MCF 10A (cell line): ENCODE measurements at regions not wholly inside any gene's neighbourhood (a gene's known extent, or its start where the extent isn't known, plus 50 kb on each side); places are given as distances from the start of the nearest gene placed in this dataset.

ENCODE experiments used
- BruUV-seq: library from RNA; stranded (reverse); fragments of 400-500 nt; replicated peaks from 2 replicates; lab custom pipeline; 2021; lab: Mats Ljungman, UMichigan
- CTCF ChIA-PET: fragments of 300-600 bp; sonication (Branson Sonifier 250); formaldehyde crosslinking; extraction: SDS; loops from one replicate; lab custom pipeline; 2021; ENCODE audit warnings: antibody characterized with exemption, inconsistent platforms; lab: Yijun Ruan, JAX
- POLR2A ChIA-PET: fragments of 300-600, 350-650 bp; sonication (Branson Sonifier 250); formaldehyde crosslinking; extraction: SDS; loops from one replicate; lab custom pipeline; 2020; ENCODE audit warnings: antibody characterized with exemption, inconsistent platforms; lab: Yijun Ruan, JAX
- DNase-seq: peaks from one replicate; pipeline ENCODE4 v3.0.0-alpha.2; 2018; ENCODE audit not compliant: unreplicated experiment
- H3K27ac Mint-ChIP-seq: one replicate; pipeline ENCODE4 v1.8.0; 2022; ENCODE audit warnings: mild to moderate bottlenecking, low read depth, mixed read lengths; ENCODE audit not compliant: unreplicated experiment
- H3K27me3 Mint-ChIP-seq: one replicate; pipeline ENCODE4 v1.8.0; 2022; ENCODE audit warnings: mixed read lengths; ENCODE audit not compliant: insufficient read depth, unreplicated experiment
- H3K36me3 Mint-ChIP-seq: one replicate; pipeline ENCODE4 v1.8.0; 2022; ENCODE audit warnings: mild to moderate bottlenecking, moderate library complexity, mixed read lengths; ENCODE audit not compliant: insufficient read depth, unreplicated experiment
- H3K4me1 Mint-ChIP-seq: one replicate; pipeline ENCODE4 v1.8.0; 2022; ENCODE audit warnings: mixed read lengths; ENCODE audit not compliant: insufficient read depth, unreplicated experiment
- H3K4me3 Mint-ChIP-seq: one replicate; pipeline ENCODE4 v1.8.0; 2022; ENCODE audit warnings: mild to moderate bottlenecking, moderate library complexity, mixed read lengths; ENCODE audit not compliant: unreplicated experiment
- H3K9me3 Mint-ChIP-seq: one replicate; pipeline ENCODE4 v1.8.0; 2022; ENCODE audit warnings: mixed read lengths; ENCODE audit not compliant: unreplicated experiment
- intact Hi-C: fragments of 100-400 bp; cut with micrococcal nuclease; formaldehyde crosslinking; loops from 2 replicates; pipeline ENCODE4 v1.14.1; 2022
- TF ChIP-seq, protein P1 (sequence below): fragments of 200-600 bp; IDR thresholded peaks from one replicate; pipeline ENCODE4 v1.8.0; 2022; ENCODE audit warnings: antibody characterized with exemption, mild to moderate bottlenecking; ENCODE audit not compliant: unreplicated experiment

DNA sequence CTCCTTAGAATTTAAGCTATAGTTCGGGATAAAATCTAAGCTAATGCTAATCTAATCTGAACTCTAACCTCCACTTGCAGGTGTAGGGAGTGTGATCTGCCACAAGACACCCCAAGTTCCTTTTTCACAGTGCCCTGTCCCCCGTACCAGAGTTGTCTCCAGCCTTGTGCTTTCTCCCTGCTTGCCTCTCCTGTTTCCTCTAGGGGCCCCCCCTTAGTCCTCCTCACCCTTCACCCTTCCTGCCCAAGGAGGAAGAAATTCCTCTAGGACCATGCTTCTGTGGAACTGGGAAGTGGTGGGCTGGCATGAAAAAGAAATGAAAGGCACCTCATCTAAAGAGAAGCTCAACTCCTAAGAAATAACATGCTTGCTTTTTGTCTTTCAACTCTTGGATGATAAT lies 50.2 kb upstream of the BCL9 start:
- H3K9me3 Mint-ChIP-seq = no peaks in the 10 kb centered on the region
- no TSS peak for BruUV-seq
- peaks cover 39% of the 10 kb centered on the region for H3K27me3 Mint-ChIP-seq
- no peaks in the 10 kb centered on the region for H3K4me1 Mint-ChIP-seq
- no peaks in the 10 kb centered on the region for H3K36me3 Mint-ChIP-seq
- H3K27ac Mint-ChIP-seq = no peak overlapping the region
- POLR2A ChIA-PET = no interaction called here
- intact Hi-C loops = no loop called here
- no peak for DNase-seq
- CTCF ChIA-PET = interaction anchor here (0.6 to 5.1 kb wide), 8 partner anchors 17 to 441 kb away, joined by 3 to 63 read pairs (median 12); no protein-coding TSS in a partner anchor
- no peak overlapping the region for H3K4me3 Mint-ChIP-seq
- TF ChIP-seq, protein P1, sequence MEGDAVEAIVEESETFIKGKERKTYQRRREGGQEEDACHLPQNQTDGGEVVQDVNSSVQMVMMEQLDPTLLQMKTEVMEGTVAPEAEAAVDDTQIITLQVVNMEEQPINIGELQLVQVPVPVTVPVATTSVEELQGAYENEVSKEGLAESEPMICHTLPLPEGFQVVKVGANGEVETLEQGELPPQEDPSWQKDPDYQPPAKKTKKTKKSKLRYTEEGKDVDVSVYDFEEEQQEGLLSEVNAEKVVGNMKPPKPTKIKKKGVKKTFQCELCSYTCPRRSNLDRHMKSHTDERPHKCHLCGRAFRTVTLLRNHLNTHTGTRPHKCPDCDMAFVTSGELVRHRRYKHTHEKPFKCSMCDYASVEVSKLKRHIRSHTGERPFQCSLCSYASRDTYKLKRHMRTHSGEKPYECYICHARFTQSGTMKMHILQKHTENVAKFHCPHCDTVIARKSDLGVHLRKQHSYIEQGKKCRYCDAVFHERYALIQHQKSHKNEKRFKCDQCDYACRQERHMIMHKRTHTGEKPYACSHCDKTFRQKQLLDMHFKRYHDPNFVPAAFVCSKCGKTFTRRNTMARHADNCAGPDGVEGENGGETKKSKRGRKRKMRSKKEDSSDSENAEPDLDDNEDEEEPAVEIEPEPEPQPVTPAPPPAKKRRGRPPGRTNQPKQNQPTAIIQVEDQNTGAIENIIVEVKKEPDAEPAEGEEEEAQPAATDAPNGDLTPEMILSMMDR = no peak
